Thyroid gland (tissue), 4 donors: ENCODE measurements at regions not wholly inside any gene's neighbourhood (a gene's known extent, or its start where the extent isn't known, plus 50 kb on each side); places are given as distances from the start of the nearest gene placed in this dataset.

Experiments
- DNase-seq, 2 donors: peaks; one replicate each; pipeline ENCODE4 v3.0.0-alpha.2; 2019
- H3K27ac ChIP-seq, 3 donors: fragments of 200-600 bp; sonication (generic); 1 replicate in 2 of 3; 2 replicates in 1 of 3; pipeline ENCODE4 v1.5.1; 2016 to 2019; ENCODE audit warnings: mild to moderate bottlenecking in 1 of 3, moderate library complexity in 1 of 3
- H3K27me3 ChIP-seq: fragments of 200-600 bp; sonication (generic); one replicate; pipeline ENCODE4 v1.5.1; 2019
- H3K36me3 ChIP-seq, 2 donors: fragments of 200-600 bp; sonication (generic); one replicate each; pipeline ENCODE4 v1.5.1; 2016 to 2019
- H3K4me1 ChIP-seq, 2 donors: fragments of 200-600 bp; sonication (generic); one replicate each; pipeline ENCODE4 v1.5.1; 2017 to 2019
- H3K4me3 ChIP-seq, 3 donors: fragments of 200-600 bp; sonication (generic); replicated peaks in 1 of 3; 1 replicate in 2 of 3; 2 replicates in 1 of 3; pipeline ENCODE4 v1.5.1; 2016; ENCODE audit warnings: mild to moderate bottlenecking in 1 of 3
- H3K9me3 ChIP-seq: fragments of 200-600 bp; sonication (generic); one replicate; pipeline ENCODE4 v1.5.1; 2017
- POLR2A ChIP-seq, 2 donors: fragments of 450-650 bp; IDR thresholded peaks; one replicate each; pipeline ENCODE4 v1.6.1; 2017; ENCODE audit warnings: antibody characterized with exemption in 2 of 2, mild to moderate bottlenecking in 2 of 2, moderate library complexity in 1 of 2
- WGBS, 2 donors: methylation state at CpG; one replicate each; pipeline ENCODE4 v1.1.5; 2017; 5-methylcytosine and 5-hydroxymethylcytosine counted together
- intact Hi-C: fragments of 100-400 bp; cut with DNase I; formaldehyde crosslinking; loops from one replicate; pipeline ENCODE4 v1.15.1; 2023
- TF ChIP-seq, protein P1 (sequence below), 6 experiments: fragments of 200-600 bp in 3 of 6; fragments of 450-650 bp in 3 of 6; sonication (generic) in 3 of 6; IDR thresholded peaks; one replicate each; pipeline ENCODE4 v1.5.1; 2016 to 2019; ENCODE audit warnings: antibody characterized with exemption in 6 of 6, mild to moderate bottlenecking in 2 of 6, inconsistent platforms in 1 of 6, moderate library complexity in 1 of 6

DNA sequence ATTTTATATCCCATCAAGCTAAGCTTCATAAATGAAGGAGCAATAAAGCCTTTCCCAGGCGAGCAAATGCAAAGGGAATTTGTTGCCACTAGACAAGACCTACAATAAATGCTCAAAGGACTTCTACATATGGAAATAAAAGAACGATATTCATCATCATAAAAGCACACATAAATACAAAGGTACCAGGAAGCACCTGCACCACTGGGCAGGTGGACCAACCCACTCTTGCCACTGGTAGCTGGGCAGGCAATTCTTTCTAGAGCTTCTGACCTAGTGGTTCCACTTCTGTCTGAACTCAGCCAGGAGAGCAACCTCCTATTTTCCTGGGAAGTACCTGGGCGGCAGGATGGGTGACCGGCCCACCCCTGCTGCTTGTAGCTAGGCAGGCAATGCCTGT lies 237.2 kb upstream of the ITM2A start:
- Histone ChIP-seq H3K4me3 (no peak overlapping the region), H3K9me3 (no peaks in the 10 kb centered on the region), H3K27ac (no peak overlapping the region), H3K36me3 (no peaks in the 10 kb centered on the region), H3K27me3 (no peaks in the 10 kb centered on the region), H3K4me1 (no peaks in the 10 kb centered on the region)
- no peak for DNase-seq
- intact Hi-C loops: no loop called here
- no peak for TF ChIP-seq POLR2A (IDR thresholded peaks at IDR 0.05)
- TF ChIP-seq, protein P1, sequence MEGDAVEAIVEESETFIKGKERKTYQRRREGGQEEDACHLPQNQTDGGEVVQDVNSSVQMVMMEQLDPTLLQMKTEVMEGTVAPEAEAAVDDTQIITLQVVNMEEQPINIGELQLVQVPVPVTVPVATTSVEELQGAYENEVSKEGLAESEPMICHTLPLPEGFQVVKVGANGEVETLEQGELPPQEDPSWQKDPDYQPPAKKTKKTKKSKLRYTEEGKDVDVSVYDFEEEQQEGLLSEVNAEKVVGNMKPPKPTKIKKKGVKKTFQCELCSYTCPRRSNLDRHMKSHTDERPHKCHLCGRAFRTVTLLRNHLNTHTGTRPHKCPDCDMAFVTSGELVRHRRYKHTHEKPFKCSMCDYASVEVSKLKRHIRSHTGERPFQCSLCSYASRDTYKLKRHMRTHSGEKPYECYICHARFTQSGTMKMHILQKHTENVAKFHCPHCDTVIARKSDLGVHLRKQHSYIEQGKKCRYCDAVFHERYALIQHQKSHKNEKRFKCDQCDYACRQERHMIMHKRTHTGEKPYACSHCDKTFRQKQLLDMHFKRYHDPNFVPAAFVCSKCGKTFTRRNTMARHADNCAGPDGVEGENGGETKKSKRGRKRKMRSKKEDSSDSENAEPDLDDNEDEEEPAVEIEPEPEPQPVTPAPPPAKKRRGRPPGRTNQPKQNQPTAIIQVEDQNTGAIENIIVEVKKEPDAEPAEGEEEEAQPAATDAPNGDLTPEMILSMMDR (IDR thresholded peaks at IDR 0.05): no peak
- WGBS, 2 donors: 87 to 90% methylated on average over 2 of the region's 4 CpGs

DNA sequence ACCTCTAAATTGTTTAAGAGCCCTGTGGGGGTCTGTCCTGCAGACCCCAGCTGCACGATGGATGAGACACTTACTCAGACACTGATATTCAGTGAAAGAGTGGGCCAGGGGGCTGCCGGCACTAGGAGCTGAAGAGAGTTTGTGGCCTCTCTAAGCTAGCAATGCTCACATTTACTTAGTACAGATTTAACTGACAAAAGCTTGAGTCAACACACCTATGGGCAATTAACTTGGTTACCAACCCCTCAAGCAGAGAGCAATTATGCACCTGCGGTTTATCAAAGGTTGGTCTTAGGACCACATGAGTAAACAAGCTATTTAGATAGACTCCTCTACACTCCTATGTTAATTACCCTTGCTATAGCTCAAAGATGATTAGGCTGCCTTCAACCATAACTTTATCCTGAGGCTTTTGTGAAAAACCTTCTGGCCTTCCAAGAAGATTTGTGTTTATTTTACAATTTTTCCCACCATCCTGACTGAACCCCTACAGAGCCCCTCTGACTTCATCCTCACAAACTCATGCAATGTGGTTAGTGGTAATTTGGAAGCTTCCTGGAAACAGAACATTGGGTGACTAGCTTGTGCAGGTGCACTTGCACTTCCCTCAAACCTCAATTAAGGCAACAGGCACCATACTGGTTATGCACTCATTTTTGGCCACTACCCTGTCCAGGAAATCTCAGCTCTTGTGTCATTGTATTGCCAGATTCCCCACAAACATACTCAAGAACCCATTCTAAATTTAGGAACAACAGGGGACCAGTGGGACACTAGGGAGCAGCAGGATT lies 234.4 kb upstream of the ITM2A start:
- 28 to 36% methylated on average over 3 of the region's 3 CpGs for WGBS, 2 donors
- Histone ChIP-seq H3K36me3 (no peaks in the 10 kb centered on the region), H3K4me1 (no peaks in the 10 kb centered on the region), H3K9me3 (no peaks in the 10 kb centered on the region), H3K27ac (no peak overlapping the region), H3K27me3 (no peaks in the 10 kb centered on the region), H3K4me3 (no peak overlapping the region)
- DNase-seq: no peak
- TF ChIP-seq, protein P1 (IDR thresholded peaks at IDR 0.05): no peak
- no peak for TF ChIP-seq POLR2A (IDR thresholded peaks at IDR 0.05)
- intact Hi-C loops: no loop called here

DNA sequence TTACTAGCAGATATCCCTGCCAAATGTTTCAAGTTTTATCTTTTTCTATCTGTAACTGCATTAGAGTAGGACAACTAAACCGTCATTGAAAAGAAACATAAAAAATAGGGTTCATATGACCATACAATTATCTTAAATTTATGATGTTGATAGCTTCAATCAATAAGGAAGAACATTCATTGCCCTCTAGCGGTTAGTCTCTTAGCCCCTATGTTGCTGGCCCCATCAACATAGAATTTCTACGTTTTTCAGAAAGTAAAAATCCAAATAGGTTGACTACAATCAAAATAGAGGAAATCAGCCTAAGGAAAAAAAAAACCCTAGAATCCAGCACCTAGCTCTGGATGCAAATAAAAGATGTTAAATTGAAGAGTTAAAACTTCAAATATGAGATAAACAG lies 225.1 kb upstream of the ITM2A start:
- TF ChIP-seq, protein P1 (IDR thresholded peaks at IDR 0.05): peak in 2 of 6 experiments; percentile 6 to 26
- no peak for TF ChIP-seq POLR2A (IDR thresholded peaks at IDR 0.05)
- 26 to 38% methylated on average over 3 of the region's 3 CpGs for WGBS, 2 donors
- H3K36me3 ChIP-seq: no peaks in the 10 kb centered on the region
- H3K27ac ChIP-seq: no peak overlapping the region
- DNase-seq: no peak
- no peaks in the 10 kb centered on the region for H3K27me3 ChIP-seq
- no peaks in the 10 kb centered on the region for H3K4me1 ChIP-seq
- no peaks in the 10 kb centered on the region for H3K9me3 ChIP-seq
- H3K4me3 ChIP-seq: no peak overlapping the region
- intact Hi-C loops: no loop called here

DNA sequence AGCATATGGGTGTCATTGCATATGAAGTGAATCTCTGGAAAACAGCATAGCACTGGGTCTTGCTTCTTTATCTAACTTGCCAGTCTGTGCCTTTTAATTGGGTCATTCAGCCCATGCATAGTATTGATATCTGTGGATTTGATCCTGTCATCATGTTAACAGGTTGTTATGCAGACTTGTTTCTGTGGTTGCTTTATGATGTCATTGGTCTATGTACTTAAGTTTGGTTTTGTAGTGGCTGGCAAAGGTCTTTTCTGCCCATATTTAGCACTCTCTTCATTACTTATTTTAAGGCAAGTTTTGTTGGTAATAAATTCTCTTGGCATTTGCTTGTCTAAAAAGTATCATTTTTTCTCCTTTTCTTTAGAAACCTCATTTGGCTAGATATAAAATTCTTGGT lies 221.1 kb upstream of the ITM2A start:
- no peaks in the 10 kb centered on the region for H3K27me3 ChIP-seq
- no peak for DNase-seq
- intact Hi-C loops: no loop called here
- no peaks in the 10 kb centered on the region for H3K9me3 ChIP-seq
- H3K4me3 ChIP-seq: no peak overlapping the region
- no peak for TF ChIP-seq POLR2A (IDR thresholded peaks at IDR 0.05)
- TF ChIP-seq, protein P1 (IDR thresholded peaks at IDR 0.05): no peak
- no peak overlapping the region for H3K27ac ChIP-seq
- H3K36me3 ChIP-seq: no peaks in the 10 kb centered on the region
- H3K4me1 ChIP-seq: no peaks in the 10 kb centered on the region

DNA sequence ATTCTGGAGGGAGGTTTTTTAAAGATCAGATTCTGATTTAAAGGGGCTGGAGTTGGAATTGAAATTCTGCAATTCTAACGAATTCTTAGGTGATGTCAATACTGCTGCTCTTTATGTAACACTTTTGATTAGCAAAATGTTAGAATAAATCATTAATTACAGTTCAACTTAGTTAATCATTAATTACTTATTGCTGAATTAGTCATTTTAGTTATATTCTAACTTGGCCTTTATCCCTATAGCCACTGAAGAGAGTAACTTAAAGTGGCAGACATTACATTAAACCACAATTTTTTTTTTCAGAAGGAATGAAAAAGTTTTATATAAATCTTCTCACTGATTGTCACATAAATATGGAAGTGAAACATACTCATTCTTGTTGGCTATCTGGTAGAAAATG lies 206.6 kb upstream of the ITM2A start:
- WGBS, 2 donors: 79 to 83% methylated on average over 1 of the region's 1 CpG
- H3K9me3 ChIP-seq: no peaks in the 10 kb centered on the region
- no peaks in the 10 kb centered on the region for H3K4me1 ChIP-seq
- no peaks in the 10 kb centered on the region for H3K27me3 ChIP-seq
- H3K27ac ChIP-seq: no peak overlapping the region
- intact Hi-C loops: no loop called here
- TF ChIP-seq, protein P1 (IDR thresholded peaks at IDR 0.05): no peak
- TF ChIP-seq POLR2A (IDR thresholded peaks at IDR 0.05): no peak
- H3K36me3 ChIP-seq: no peaks in the 10 kb centered on the region
- H3K4me3 ChIP-seq: no peak overlapping the region
- DNase-seq: no peak
